GM21360 (cell line): ENCODE measurements at regions not wholly inside any gene's neighbourhood (a gene's known extent, or its start where the extent isn't known, plus 50 kb on each side); places are given as distances from the start of the nearest gene placed in this dataset.

Source experiments
- ATAC-seq: cut with Tn5 transposase; IDR thresholded peaks from one replicate; pipeline ENCODE4 v1.9.1; 2021; ENCODE audit warnings: mild to moderate bottlenecking, moderate library complexity; ENCODE audit not compliant: unreplicated experiment

GRCh38 chr2:120894966-120895365, 159.3 kb downstream of the GLI2 start:
- ATAC-seq: no peak

GRCh38 chr2:120896126-120896525, 160.5 kb downstream of the GLI2 start:
- no peak for ATAC-seq

GRCh38 chr2:120896901-120897300, 161.2 kb downstream of the GLI2 start:
- no peak for ATAC-seq

GRCh38 chr2:120897399-120897798, 161.7 kb downstream of the GLI2 start:
- no peak for ATAC-seq

GRCh38 chr2:120898496-120898895, 162.8 kb downstream of the GLI2 start:
- no peak for ATAC-seq

GRCh38 chr2:120898961-120899750, 163.5 kb downstream of the GLI2 start:
- no peak for ATAC-seq

- no peak for ATAC-seq
These were observed 164.1 kb downstream of the GLI2 start for GRCh38 chr2:120899771-120900170.

GRCh38 chr2:120901201-120901600, 165.5 kb downstream of the GLI2 start:
- ATAC-seq: no peak

GRCh38 chr2:120902592-120902991, 166.9 kb downstream of the GLI2 start:
- no peak for ATAC-seq

- ATAC-seq: no peak
These were observed 168.7 kb downstream of the GLI2 start for GRCh38 chr2:120904379-120904778.

GRCh38 chr2:120904830-120905234, 169.2 kb downstream of the GLI2 start:
- ATAC-seq: no peak

GRCh38 chr2:120905298-120905697, 169.6 kb downstream of the GLI2 start:
- ATAC-seq: no peak

- ATAC-seq: no peak
These were observed 170.3 kb downstream of the GLI2 start for GRCh38 chr2:120905824-120906571.

GRCh38 chr2:120906914-120907313, 171.2 kb downstream of the GLI2 start:
- ATAC-seq: no peak

GRCh38 chr2:120907822-120908221, 172.2 kb downstream of the GLI2 start:
- ATAC-seq: no peak

GRCh38 chr2:120908314-120908975, 172.8 kb downstream of the GLI2 start:
- no peak for ATAC-seq

- no peak for ATAC-seq
These were observed 173.4 kb downstream of the GLI2 start for GRCh38 chr2:120909102-120909501.

- no peak for ATAC-seq
These were observed 174.5 kb downstream of the GLI2 start for GRCh38 chr2:120910164-120910563.

- ATAC-seq: no peak
These were observed 175.6 kb downstream of the GLI2 start for GRCh38 chr2:120910956-120911951.
